ENCODE measurements at regions not wholly inside any gene's neighbourhood (a gene's known extent, or its start where the extent isn't known, plus 50 kb on each side); places are given as distances from the start of the nearest gene placed in this dataset.
A peak's percentile ranks its signal among the peaks of the same experiment; 100 is the strongest.

GRCh38 chr16:86443508-86444147, 66.7 kb upstream of the FOXF1 start:
- Histone ChIP-seq H3F3A (ENCODE audit: low read depth) (no peaks in the 10 kb centered on the region), H3K36me3 (no peaks in the 10 kb centered on the region), H3K79me2 (ENCODE audit: low read depth) (no peaks in the 10 kb centered on the region), H3K27ac (no peak overlapping the region), H3K9me3 (ENCODE audit: low read depth) (no peaks in the 10 kb centered on the region), H3K27me3 (no peaks in the 10 kb centered on the region), H3K4me2 (no peak overlapping the region), H3K9ac (no peak overlapping the region), H2AFZ (replicated peaks) (no peak overlapping the region), H3K4me1 (no peaks in the 10 kb centered on the region), H4K20me1 (ENCODE audit: low read depth) (no peaks in the 10 kb centered on the region), H3K4me3 (no peak overlapping the region)
- no peaks in the 10 kb centered on the region for H3K27me3 Mint-ChIP-seq (ENCODE audit: insufficient read depth, low read depth)
- H3K27ac Mint-ChIP-seq = no peak overlapping the region
- H3K9me3 Mint-ChIP-seq = no peaks in the 10 kb centered on the region
- DNase-seq (ENCODE audit: low spot score) = no peak
- TF ChIP-seq EZH2 (IDR thresholded peaks at IDR 0.05) = no peak
- TF ChIP-seq, protein P1, sequence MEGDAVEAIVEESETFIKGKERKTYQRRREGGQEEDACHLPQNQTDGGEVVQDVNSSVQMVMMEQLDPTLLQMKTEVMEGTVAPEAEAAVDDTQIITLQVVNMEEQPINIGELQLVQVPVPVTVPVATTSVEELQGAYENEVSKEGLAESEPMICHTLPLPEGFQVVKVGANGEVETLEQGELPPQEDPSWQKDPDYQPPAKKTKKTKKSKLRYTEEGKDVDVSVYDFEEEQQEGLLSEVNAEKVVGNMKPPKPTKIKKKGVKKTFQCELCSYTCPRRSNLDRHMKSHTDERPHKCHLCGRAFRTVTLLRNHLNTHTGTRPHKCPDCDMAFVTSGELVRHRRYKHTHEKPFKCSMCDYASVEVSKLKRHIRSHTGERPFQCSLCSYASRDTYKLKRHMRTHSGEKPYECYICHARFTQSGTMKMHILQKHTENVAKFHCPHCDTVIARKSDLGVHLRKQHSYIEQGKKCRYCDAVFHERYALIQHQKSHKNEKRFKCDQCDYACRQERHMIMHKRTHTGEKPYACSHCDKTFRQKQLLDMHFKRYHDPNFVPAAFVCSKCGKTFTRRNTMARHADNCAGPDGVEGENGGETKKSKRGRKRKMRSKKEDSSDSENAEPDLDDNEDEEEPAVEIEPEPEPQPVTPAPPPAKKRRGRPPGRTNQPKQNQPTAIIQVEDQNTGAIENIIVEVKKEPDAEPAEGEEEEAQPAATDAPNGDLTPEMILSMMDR (IDR thresholded peaks at IDR 0.05) = no peak
- TF ChIP-seq EZH2phosphoT487 (IDR thresholded peaks at IDR 0.05) = no peak
- H3K4me1 Mint-ChIP-seq = no peaks in the 10 kb centered on the region
- H3K36me3 Mint-ChIP-seq = no peaks in the 10 kb centered on the region
- H3K4me3 Mint-ChIP-seq = no peak overlapping the region

- H2AFZ ChIP-seq (replicated peaks) = peak overlapping the region; percentile 26
- H3K27ac ChIP-seq = no peak overlapping the region
- H3K79me2 ChIP-seq (ENCODE audit: low read depth) = no peaks in the 10 kb centered on the region
- no peaks in the 10 kb centered on the region for H3K4me1 Mint-ChIP-seq
- H3K4me2 ChIP-seq = no peak overlapping the region
- DNase-seq (ENCODE audit: low spot score) = no peak
- no peak for TF ChIP-seq EZH2 (IDR thresholded peaks at IDR 0.05)
- TF ChIP-seq, protein P1 (IDR thresholded peaks at IDR 0.05) = no peak
- no peak for TF ChIP-seq EZH2phosphoT487 (IDR thresholded peaks at IDR 0.05)
- no peak overlapping the region for H3K9ac ChIP-seq
- no peaks in the 10 kb centered on the region for H3K9me3 ChIP-seq (ENCODE audit: low read depth)
- H3K4me1 ChIP-seq = no peaks in the 10 kb centered on the region
- no peaks in the 10 kb centered on the region for H3K27me3 ChIP-seq
- H3K4me3 Mint-ChIP-seq = no peak overlapping the region
- H3K27me3 Mint-ChIP-seq (ENCODE audit: insufficient read depth, low read depth) = no peaks in the 10 kb centered on the region
- H3K9me3 Mint-ChIP-seq = no peaks in the 10 kb centered on the region
- no peaks in the 10 kb centered on the region for H3K36me3 Mint-ChIP-seq
- no peak overlapping the region for H3K27ac Mint-ChIP-seq
- no peaks in the 10 kb centered on the region for H3F3A ChIP-seq (ENCODE audit: low read depth)
- no peaks in the 10 kb centered on the region for H4K20me1 ChIP-seq (ENCODE audit: low read depth)
- H3K36me3 ChIP-seq = no peaks in the 10 kb centered on the region
- no peak overlapping the region for H3K4me3 ChIP-seq
Measured at GRCh38 chr16:86444261-86444660, 66.1 kb upstream of the FOXF1 start.

DNA sequence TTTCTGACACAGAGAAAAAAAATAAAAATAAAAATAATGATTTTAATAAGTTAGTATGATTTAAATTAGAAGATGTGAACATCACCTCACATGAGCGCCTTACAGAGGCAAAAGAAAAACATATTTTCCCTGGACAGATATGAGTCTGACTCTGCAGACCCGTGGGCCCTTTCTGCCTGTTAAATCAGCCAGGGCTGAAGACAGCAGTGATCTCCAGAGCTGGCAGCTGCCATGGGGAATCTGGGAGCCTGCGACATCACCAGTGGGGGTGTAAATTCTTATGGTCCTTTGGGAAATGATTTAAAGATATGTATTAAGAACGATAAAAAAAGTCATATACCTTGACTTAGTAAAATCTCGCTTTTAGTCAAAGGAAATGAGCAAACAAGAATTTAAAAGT, 65.7 kb upstream of the FOXF1 start:
- no peaks in the 10 kb centered on the region for H3K36me3 Mint-ChIP-seq

More for the DNA sequence above, 65.7 kb upstream of the FOXF1 start:
- Histone ChIP-seq H3K4me2 (no peak overlapping the region), H3K9me3 (ENCODE audit: low read depth) (no peaks in the 10 kb centered on the region), H3K4me1 (no peaks in the 10 kb centered on the region), H2AFZ (replicated peaks) (no peak overlapping the region), H4K20me1 (ENCODE audit: low read depth) (no peaks in the 10 kb centered on the region), H3K27me3 (no peaks in the 10 kb centered on the region), H3K79me2 (ENCODE audit: low read depth) (no peaks in the 10 kb centered on the region), H3K4me3 (no peak overlapping the region), H3K27ac (no peak overlapping the region), H3F3A (ENCODE audit: low read depth) (no peaks in the 10 kb centered on the region), H3K36me3 (no peaks in the 10 kb centered on the region), H3K9ac (no peak overlapping the region)
- DNase-seq (ENCODE audit: low spot score) = no peak
- no peaks in the 10 kb centered on the region for H3K4me1 Mint-ChIP-seq
- H3K9me3 Mint-ChIP-seq = no peaks in the 10 kb centered on the region
- no peak overlapping the region for H3K27ac Mint-ChIP-seq
- H3K27me3 Mint-ChIP-seq (ENCODE audit: insufficient read depth, low read depth) = no peaks in the 10 kb centered on the region
- TF ChIP-seq EZH2 (IDR thresholded peaks at IDR 0.05) = no peak
- TF ChIP-seq, protein P1 (IDR thresholded peaks at IDR 0.05) = no peak
- no peak for TF ChIP-seq EZH2phosphoT487 (IDR thresholded peaks at IDR 0.05)
- no peak overlapping the region for H3K4me3 Mint-ChIP-seq

Data from neural progenitor cell (in vitro differentiated cells).